ENCODE measurements at regions not wholly inside any gene's neighbourhood (a gene's known extent, or its start where the extent isn't known, plus 50 kb on each side); places are given as distances from the start of the nearest gene placed in this dataset.

- Histone ChIP-seq H4K20me1 (ENCODE audit: insufficient read depth, low read length) (no peaks in the 10 kb centered on the region), H3K9me3 (ENCODE audit: low read length) (no peaks in the 10 kb centered on the region), H3K27ac (ENCODE audit: low read depth, low read length, poor library complexity, severe bottlenecking) (no peak overlapping the region), H3K4me2 (ENCODE audit: low read length) (no peak overlapping the region), H3K79me2 (ENCODE audit: insufficient read depth, low read depth, low read length) (no peaks in the 10 kb centered on the region), H3K4me3 (ENCODE audit: low read depth, low read length, poor library complexity, severe bottlenecking) (no peak overlapping the region), H3K4me1 (ENCODE audit: insufficient read depth, low read length, poor library complexity, severe bottlenecking) (peaks cover 5% of the 10 kb centered on the region), H3K9me2 (ENCODE audit: insufficient read depth, low read length) (no peaks in the 10 kb centered on the region), H3K36me3 (ENCODE audit: insufficient read depth, low read length) (no peaks in the 10 kb centered on the region), H2AFZ (ENCODE audit: low read length) (no peak overlapping the region)
- TF ChIP-seq EZH2phosphoT487 (IDR thresholded peaks at IDR 0.05; ENCODE audit: borderline replicate concordance, low read depth, low read length) (no peak), CTCF (conservative IDR thresholded peaks at IDR 0.05; ENCODE audit: low read length) (no peak)
- CTCF ChIA-PET (ENCODE audit: unreplicated experiment): no interaction called here
- POLR2A ChIA-PET: no interaction called here
- DNase-seq (ENCODE audit: low spot score): no peak
- BruUV-seq (replicated peaks): no TSS peak
- intact Hi-C loops (cut with micrococcal nuclease; ENCODE audit: unreplicated experiment): no loop called here
Observed at GRCh38 chr6:44667226-44667625, 279.7 kb downstream of the CDC5L start.

- no peak overlapping the region for H3K4me2 ChIP-seq (ENCODE audit: low read length)
- no peaks in the 10 kb centered on the region for H3K4me1 ChIP-seq (ENCODE audit: insufficient read depth, low read length, poor library complexity, severe bottlenecking)
- no peaks in the 10 kb centered on the region for H3K9me3 ChIP-seq (ENCODE audit: low read length)
- CTCF ChIA-PET (ENCODE audit: unreplicated experiment): no interaction called here
- intact Hi-C loops (cut with micrococcal nuclease; ENCODE audit: unreplicated experiment): no loop called here
- DNase-seq (ENCODE audit: low spot score): peak; percentile 21
- H3K4me3 ChIP-seq (ENCODE audit: low read depth, low read length, poor library complexity, severe bottlenecking): no peak overlapping the region
- POLR2A ChIA-PET: no interaction called here
- no peak overlapping the region for H3K27ac ChIP-seq (ENCODE audit: low read depth, low read length, poor library complexity, severe bottlenecking)
- H4K20me1 ChIP-seq (ENCODE audit: insufficient read depth, low read length): no peaks in the 10 kb centered on the region
- no peaks in the 10 kb centered on the region for H3K9me2 ChIP-seq (ENCODE audit: insufficient read depth, low read length)
- no TSS peak for BruUV-seq (replicated peaks)
- no peaks in the 10 kb centered on the region for H3K36me3 ChIP-seq (ENCODE audit: insufficient read depth, low read length)
- H2AFZ ChIP-seq (ENCODE audit: low read length): no peak overlapping the region
- H3K79me2 ChIP-seq (ENCODE audit: insufficient read depth, low read depth, low read length): no peaks in the 10 kb centered on the region
- no peak for TF ChIP-seq EZH2phosphoT487 (IDR thresholded peaks at IDR 0.05; ENCODE audit: borderline replicate concordance, low read depth, low read length)
- TF ChIP-seq CTCF (conservative IDR thresholded peaks at IDR 0.05; ENCODE audit: low read length): peak; percentile 69
Observed at GRCh38 chr6:44667668-44668390, 280.3 kb downstream of the CDC5L start.

GRCh38 chr6:44668391-44668930 lies 281.0 kb downstream of the CDC5L start:
- ChIA-PET CTCF (ENCODE audit: unreplicated experiment) (no interaction called here), POLR2A (no interaction called here)
- Histone ChIP-seq H3K4me1 (ENCODE audit: insufficient read depth, low read length, poor library complexity, severe bottlenecking) (no peaks in the 10 kb centered on the region), H3K4me2 (ENCODE audit: low read length) (no peak overlapping the region), H3K4me3 (ENCODE audit: low read depth, low read length, poor library complexity, severe bottlenecking) (no peak overlapping the region), H3K9me3 (ENCODE audit: low read length) (no peaks in the 10 kb centered on the region), H4K20me1 (ENCODE audit: insufficient read depth, low read length) (no peaks in the 10 kb centered on the region), H3K27ac (ENCODE audit: low read depth, low read length, poor library complexity, severe bottlenecking) (no peak overlapping the region), H3K9me2 (ENCODE audit: insufficient read depth, low read length) (no peaks in the 10 kb centered on the region), H3K79me2 (ENCODE audit: insufficient read depth, low read depth, low read length) (no peaks in the 10 kb centered on the region), H3K36me3 (ENCODE audit: insufficient read depth, low read length) (no peaks in the 10 kb centered on the region), H2AFZ (ENCODE audit: low read length) (no peak overlapping the region)
- TF ChIP-seq EZH2phosphoT487 (IDR thresholded peaks at IDR 0.05; ENCODE audit: borderline replicate concordance, low read depth, low read length) (no peak), CTCF (conservative IDR thresholded peaks at IDR 0.05; ENCODE audit: low read length) (no peak; the same call in 1 of the 2 replicates)
- DNase-seq (ENCODE audit: low spot score): no peak
- BruUV-seq (replicated peaks): no TSS peak
- intact Hi-C loops (cut with micrococcal nuclease; ENCODE audit: unreplicated experiment): no loop called here
